ENCODE measurements at regions not wholly inside any gene's neighbourhood (a gene's known extent, or its start where the extent isn't known, plus 50 kb on each side); places are given as distances from the start of the nearest gene placed in this dataset.

DNA sequence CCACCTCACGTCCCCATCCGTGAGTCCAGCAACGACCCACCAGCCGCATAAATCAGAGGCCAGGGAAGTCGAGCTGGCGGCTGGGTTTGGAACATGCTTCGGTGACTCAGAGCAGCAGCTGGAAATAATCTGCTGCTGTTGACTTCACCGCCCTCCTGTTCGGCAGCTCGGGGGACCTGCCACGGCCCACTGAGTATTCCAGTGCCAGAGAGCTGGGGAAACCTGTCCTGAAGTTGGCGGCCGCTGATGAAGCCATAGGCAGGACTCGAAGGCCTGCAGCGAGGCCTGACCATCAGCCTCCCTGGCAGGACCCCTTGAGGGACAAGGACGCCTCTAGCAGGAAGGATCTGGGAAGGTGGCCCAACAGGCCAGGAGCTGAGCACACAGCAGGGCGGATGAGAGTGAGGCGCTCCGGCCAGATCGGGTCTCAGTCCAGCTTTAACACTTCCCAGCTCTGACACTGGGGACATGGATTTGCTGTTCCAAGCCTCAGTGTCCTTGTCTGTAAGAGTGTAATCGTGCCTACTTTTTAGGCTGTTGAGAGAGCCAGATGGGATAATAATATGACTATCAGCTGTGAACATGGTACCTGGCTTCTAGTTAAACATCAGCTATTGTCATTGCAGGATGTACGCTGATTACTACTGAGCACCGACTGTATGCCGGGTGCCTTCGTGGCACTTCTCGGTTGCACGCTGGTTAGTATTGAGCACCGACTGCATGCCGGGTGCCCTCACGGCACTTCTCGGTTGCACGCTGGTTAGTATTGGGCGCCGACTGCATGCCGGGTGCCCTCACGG, 50.4 kb upstream of the CIBAR2 start:
- no peak for DNase-seq

- no peak for DNase-seq
These were observed 51.2 kb upstream of the CIBAR2 start for GRCh38 chr16:85163278-85164112.

GRCh38 chr16:85164431-85164830, 52.2 kb upstream of the CIBAR2 start:
- no peak for DNase-seq

GRCh38 chr16:85164838-85165516, 52.7 kb upstream of the CIBAR2 start:
- no peak for DNase-seq

DNA sequence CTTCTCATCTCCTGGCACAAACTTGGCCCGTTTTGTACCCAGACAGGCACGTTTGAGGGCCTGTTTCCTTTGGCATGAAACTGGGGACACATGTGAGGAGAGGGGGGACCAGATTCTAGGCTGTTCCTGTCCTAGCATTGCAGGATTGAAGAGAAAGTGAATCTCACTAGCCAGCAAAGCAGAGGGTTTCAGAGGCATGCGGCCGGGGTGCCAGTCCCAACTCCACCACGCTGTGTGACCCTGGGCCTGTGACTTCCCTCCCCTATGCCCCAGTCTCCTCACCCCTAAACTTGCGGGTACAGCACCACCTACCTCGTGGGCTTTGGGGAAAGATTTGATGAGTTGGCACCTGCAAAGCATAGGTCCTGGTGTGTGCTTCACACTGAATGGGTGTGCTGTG, 53.5 kb upstream of the CIBAR2 start:
- DNase-seq = no peak

GRCh38 chr16:85166281-85166680, 54.0 kb upstream of the CIBAR2 start:
- DNase-seq = no peak

DNA sequence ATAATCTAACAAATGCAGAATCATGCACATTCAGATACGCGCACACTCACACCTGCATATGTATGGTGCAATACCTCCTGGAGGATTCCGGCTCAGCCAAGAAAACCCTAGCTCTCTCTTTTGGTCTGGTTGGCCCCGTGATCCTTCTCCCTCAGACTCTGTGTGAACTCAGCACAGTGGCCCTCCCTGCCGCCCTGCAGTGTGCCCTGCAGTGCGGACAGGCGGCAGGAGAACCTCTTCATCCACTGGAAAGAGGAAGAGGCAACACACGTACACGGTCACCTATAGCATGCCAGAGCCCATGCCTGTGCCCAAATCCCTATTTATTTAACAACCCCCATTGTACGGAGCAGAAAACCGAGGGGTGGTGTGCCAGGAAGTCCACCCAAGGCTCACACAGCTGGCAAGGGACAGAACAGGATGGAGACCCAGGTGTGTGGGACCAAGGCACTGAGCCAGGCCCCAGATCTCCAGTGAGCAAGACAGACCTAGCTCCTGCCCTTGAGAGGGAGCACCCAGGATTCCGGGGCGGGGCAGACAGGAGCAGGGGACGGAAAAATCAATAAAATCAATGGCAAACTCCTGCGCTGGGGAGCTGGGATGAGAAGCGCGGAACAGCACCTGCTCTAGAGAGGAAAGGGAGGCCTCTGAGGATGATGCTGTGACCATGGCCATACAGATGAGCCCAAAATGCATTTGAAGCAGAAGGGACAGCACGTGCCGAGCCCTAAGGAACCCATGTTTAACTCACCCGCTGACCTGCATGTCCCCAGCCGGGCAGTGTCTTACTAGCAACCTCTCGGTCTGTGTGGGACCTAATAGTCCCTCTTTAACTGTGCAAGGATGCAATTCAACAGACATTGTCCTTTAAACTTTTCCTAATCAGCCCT, 54.7 kb upstream of the CIBAR2 start:
- DNase-seq = no peak

- no peak for DNase-seq
These were observed 55.6 kb upstream of the CIBAR2 start for GRCh38 chr16:85167589-85168537.

GRCh38 chr16:85168732-85169256, 56.5 kb upstream of the CIBAR2 start:
- DNase-seq = no peak

DNA sequence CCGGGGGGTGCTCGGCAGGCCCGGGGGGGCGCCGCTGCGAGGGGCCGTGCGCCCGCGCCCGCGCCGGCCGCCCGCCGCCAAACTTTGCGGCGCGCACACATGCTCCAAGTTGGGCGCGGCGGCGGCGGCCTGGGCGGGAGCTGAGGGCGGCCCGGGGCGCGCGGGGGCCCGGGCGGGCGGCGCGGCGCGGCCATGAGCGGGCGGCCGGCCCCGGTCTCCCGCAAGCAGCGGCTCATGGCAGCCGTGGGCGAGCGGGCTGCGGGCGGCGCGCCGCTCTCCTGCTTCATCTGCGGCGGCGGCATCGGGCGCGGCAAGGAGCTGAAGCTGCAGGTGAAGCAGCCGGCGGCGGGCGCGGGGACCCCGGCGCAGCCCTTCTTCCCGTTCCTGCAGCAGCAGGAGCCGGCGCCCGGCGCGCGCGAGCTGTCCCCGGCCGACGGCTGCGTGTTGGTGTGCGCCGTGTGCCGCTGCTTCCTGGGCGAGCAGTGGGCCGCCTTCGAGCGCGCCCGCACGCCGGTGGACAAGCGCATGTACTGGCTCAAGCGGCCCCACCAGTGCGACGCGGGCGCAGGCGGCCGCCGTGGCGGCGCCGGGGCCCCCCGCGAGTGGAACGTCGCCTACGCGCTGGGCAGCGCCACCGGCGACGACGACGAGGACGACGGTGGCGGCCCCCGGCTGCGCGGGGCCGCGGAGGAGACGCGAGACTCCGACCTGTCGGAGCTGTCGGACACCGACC, 57.2 kb upstream of the CIBAR2 start:
- DNase-seq = no peak

DNA sequence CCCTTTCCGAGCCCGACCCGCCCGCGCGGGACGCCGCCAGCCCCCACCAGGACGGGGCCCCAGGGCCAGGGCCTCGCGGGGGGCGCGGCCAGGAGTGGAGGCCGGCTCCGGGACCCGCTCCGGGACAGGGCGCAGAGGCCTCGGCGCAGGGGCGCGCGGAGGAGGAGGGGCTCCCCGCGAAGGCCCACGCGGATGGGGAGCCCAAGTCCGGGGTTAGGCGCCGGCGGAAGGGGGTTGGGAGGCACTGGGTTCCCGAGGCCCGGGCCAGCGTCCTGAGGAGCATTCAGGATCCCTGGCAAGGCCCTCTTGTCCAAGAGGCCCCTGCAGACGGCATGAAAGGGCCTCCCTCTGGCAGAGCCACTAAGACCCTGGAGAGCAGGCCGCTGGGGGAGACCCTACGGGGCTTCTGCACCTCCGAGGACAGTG, 57.8 kb upstream of the CIBAR2 start:
- DNase-seq = no peak

- no peak for DNase-seq
These were observed 58.3 kb upstream of the CIBAR2 start for GRCh38 chr16:85170590-85171003.

- DNase-seq = no peak
These were observed 58.9 kb upstream of the CIBAR2 start for GRCh38 chr16:85171004-85171758.

DNA sequence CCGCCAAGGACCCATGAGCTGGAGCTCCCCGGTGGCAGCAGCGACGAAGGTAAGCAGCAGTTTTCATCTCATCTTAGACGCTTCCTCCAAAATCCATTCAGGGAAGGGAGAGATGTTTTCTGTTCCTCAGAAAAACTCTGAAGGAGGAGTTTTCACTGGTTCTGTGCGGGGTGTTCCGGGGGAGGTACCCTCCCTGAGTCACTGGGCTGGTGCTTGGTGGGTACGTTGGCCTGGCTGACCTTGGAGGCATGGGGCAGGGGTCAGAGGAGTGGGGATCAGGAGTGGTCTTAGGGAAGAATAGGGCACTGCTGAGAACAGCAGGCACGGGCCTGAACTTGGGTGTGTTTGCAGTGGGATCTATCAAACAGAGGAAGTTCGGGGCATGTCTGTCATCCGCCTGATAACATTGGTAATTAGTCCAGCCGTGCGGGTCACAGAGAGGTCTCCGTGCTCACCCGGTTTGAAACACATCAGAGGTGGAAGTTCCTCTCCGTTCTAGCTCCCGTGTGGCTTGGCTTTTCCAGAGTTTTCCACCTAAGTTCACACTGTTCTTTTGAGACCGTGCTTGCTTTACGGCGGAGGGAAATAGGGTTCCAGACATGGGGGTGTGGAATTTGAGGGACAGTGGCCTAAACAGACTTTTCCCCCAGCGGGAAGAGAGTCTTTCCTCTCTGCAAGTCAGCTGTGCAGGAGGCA, 59.6 kb upstream of the CIBAR2 start:
- DNase-seq = no peak

DNA sequence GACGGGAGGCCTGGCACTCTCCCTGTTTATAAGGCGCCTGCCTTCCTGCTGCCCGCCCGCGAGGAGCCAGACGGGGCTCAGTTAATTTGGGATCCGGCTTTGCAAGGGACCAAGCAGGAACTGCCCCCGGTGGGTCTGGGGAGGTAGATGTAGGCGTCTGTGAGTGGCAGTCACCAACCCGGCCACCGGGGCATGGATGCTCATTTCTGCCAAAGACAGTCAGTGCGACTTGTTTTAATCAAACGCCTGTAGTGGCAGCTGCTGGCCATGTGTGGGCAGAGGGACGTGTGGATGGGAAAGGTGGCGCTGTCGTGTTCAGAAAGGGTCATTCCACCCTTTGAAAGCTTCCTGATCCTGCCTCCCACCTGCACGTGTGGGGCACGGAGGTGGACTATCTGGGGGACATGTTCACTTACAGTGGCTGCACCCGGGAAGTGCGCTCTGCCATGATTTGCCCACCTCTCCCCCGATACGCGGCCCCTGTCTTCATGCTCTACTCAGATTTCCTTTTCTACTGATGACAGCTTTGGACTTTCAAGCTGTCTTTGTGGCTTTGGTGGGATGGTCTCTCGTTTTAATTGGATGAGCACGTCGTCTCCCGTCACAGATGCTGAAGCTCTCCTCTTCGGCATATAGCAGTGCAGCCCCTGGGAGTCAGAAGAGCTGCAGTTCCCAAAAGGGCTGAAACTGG, 60.3 kb upstream of the CIBAR2 start:
- DNase-seq = no peak

DNA sequence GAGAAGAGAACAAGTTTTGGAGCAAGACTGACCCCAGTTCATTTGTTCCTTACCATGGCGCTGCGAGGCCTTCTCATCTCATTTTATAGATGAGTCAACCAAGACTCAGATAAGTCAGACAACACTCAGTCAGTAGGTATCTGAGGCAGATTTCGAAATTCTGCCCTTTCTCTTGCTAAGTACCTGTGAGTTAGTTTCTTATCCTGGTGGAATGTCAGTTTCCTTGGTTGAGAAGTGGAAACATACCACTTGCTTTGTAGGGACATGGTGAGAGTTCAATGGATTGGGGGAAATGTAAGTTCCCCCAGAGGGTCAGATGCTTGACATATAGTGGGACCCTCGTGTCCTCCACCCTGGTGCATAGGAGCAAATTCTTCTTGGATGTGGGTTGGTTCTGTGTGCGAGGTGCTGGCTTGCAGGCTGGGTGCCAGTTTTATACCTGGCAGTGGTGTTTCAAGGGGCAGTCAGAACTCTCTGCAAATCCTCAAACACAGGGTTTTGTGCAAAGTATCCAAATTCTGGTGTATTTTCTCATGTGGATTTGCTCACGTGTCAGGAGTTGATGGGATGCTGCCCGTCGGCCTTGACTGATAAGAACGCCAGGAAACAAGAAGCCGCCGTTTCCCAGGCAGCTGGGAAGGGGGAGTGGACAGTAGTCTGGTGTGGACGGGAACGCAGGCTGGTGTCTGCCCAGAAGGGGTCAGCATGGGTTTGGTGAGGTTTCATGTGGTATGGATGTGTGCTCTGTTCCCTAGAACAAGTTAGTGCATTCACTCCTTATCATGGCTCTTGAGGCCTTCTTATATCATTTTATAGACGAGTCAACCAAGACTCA, 61.1 kb upstream of the CIBAR2 start:
- DNase-seq = no peak
